ENCODE measurements at regions not wholly inside any gene's neighbourhood (a gene's known extent, or its start where the extent isn't known, plus 50 kb on each side); places are given as distances from the start of the nearest gene placed in this dataset.

GRCh38 chr16:6106061-6106460 is 1008.5 kb upstream of the EEF2KMT start:
- TF ChIP-seq FOXM1 (IDR thresholded peaks at IDR 0.05; ENCODE audit: borderline replicate concordance, low read depth) (no peak), TAF1 (IDR thresholded peaks at IDR 0.05; ENCODE audit: low read depth) (no peak)

All from Ishikawa (cell line).